ENCODE measurements at regions not wholly inside any gene's neighbourhood (a gene's known extent, or its start where the extent isn't known, plus 50 kb on each side); places are given as distances from the start of the nearest gene placed in this dataset.

- H3K9me3 ChIP-seq (ENCODE audit: low read depth, low read length, poor library complexity, severe bottlenecking): no peaks in the 10 kb centered on the region
- ChIA-PET CTCF (no interaction called here), POLR2A (ENCODE audit: low non-redundant PET) (no interaction called here)
- TF ChIP-seq CTCF (conservative IDR thresholded peaks at IDR 0.05; ENCODE audit: low read depth, low read length): no peak
- TF ChIP-seq EZH2 (IDR thresholded peaks at IDR 0.05; ENCODE audit: borderline replicate concordance, low read depth, low read length, poor library complexity, severe bottlenecking): no peak
- intact Hi-C loops (cut with micrococcal nuclease; ENCODE audit: unreplicated experiment): no loop called here
- no TSS peak for BruUV-seq (replicated peaks)
- H3K36me3 ChIP-seq (ENCODE audit: insufficient read depth, low read length, poor library complexity, severe bottlenecking): no peaks in the 10 kb centered on the region
- no peaks in the 10 kb centered on the region for H3K27me3 ChIP-seq (replicated peaks; ENCODE audit: insufficient read depth, low read depth, low read length, poor library complexity)
- no peak overlapping the region for H3K27ac ChIP-seq (ENCODE audit: low read depth, low read length, poor library complexity, severe bottlenecking)
- no peaks in the 10 kb centered on the region for H3K4me1 ChIP-seq (ENCODE audit: insufficient read depth, low read length, poor library complexity, severe bottlenecking)
- DNase-seq (ENCODE audit: low spot score): no peak
- H3K4me3 ChIP-seq (ENCODE audit: low read depth, low read length, poor library complexity, severe bottlenecking): no peak overlapping the region
These were observed 102.0 kb downstream of the LHX9 start for GRCh38 chr1:198019126-198019525.

GRCh38 chr1:198024336-198024735, 107.2 kb downstream of the LHX9 start:
- BruUV-seq (replicated peaks): no TSS peak
- TF ChIP-seq EZH2 (IDR thresholded peaks at IDR 0.05; ENCODE audit: borderline replicate concordance, low read depth, low read length, poor library complexity, severe bottlenecking) (no peak), CTCF (conservative IDR thresholded peaks at IDR 0.05; ENCODE audit: low read depth, low read length) (no peak)
- Histone ChIP-seq H3K4me1 (ENCODE audit: insufficient read depth, low read length, poor library complexity, severe bottlenecking) (no peaks in the 10 kb centered on the region), H3K27me3 (replicated peaks; ENCODE audit: insufficient read depth, low read depth, low read length, poor library complexity) (no peaks in the 10 kb centered on the region), H3K36me3 (ENCODE audit: insufficient read depth, low read length, poor library complexity, severe bottlenecking) (no peaks in the 10 kb centered on the region), H3K4me3 (ENCODE audit: low read depth, low read length, poor library complexity, severe bottlenecking) (no peak overlapping the region), H3K27ac (ENCODE audit: low read depth, low read length, poor library complexity, severe bottlenecking) (no peak overlapping the region), H3K9me3 (ENCODE audit: low read depth, low read length, poor library complexity, severe bottlenecking) (no peaks in the 10 kb centered on the region)
- DNase-seq (ENCODE audit: low spot score): no peak
- ChIA-PET CTCF (no interaction called here), POLR2A (ENCODE audit: low non-redundant PET) (no interaction called here)
- intact Hi-C loops (cut with micrococcal nuclease; ENCODE audit: unreplicated experiment): no loop called here

- Histone ChIP-seq H3K4me3 (ENCODE audit: low read depth, low read length, poor library complexity, severe bottlenecking) (no peak overlapping the region), H3K36me3 (ENCODE audit: insufficient read depth, low read length, poor library complexity, severe bottlenecking) (no peaks in the 10 kb centered on the region), H3K27ac (ENCODE audit: low read depth, low read length, poor library complexity, severe bottlenecking) (no peak overlapping the region), H3K27me3 (replicated peaks; ENCODE audit: insufficient read depth, low read depth, low read length, poor library complexity) (no peaks in the 10 kb centered on the region), H3K9me3 (ENCODE audit: low read depth, low read length, poor library complexity, severe bottlenecking) (no peaks in the 10 kb centered on the region), H3K4me1 (ENCODE audit: insufficient read depth, low read length, poor library complexity, severe bottlenecking) (no peaks in the 10 kb centered on the region)
- POLR2A ChIA-PET (ENCODE audit: low non-redundant PET): no interaction called here
- DNase-seq (ENCODE audit: low spot score): no peak
- no TSS peak for BruUV-seq (replicated peaks)
- no peak for TF ChIP-seq EZH2 (IDR thresholded peaks at IDR 0.05; ENCODE audit: borderline replicate concordance, low read depth, low read length, poor library complexity, severe bottlenecking)
- TF ChIP-seq CTCF (conservative IDR thresholded peaks at IDR 0.05; ENCODE audit: low read depth, low read length): no peak
- CTCF ChIA-PET: no interaction called here
- intact Hi-C loops (cut with micrococcal nuclease; ENCODE audit: unreplicated experiment): no loop called here
These were observed 107.6 kb downstream of the LHX9 start for GRCh38 chr1:198024782-198025181.
